Ascending aorta (tissue), 2 donors: ENCODE measurements at regions not wholly inside any gene's neighbourhood (a gene's known extent, or its start where the extent isn't known, plus 50 kb on each side); places are given as distances from the start of the nearest gene placed in this dataset.

Experiments used
- DNase-seq, 2 donors: peaks; one replicate each; pipeline ENCODE4 v3.0.0-alpha.2; 2019; ENCODE audit warnings: low spot score in 2 of 2
- H3K27ac ChIP-seq, 2 donors: fragments of 200-600 bp; sonication (generic); one replicate each; pipeline ENCODE4 v1.5.1; 2016 to 2017; ENCODE audit warnings: mild to moderate bottlenecking in 1 of 2
- H3K27me3 ChIP-seq: fragments of 200-600 bp; sonication (generic); one replicate; pipeline ENCODE4 v1.5.1; 2017
- H3K36me3 ChIP-seq, 2 donors: fragments of 200-600 bp; sonication (generic); one replicate each; pipeline ENCODE4 v1.5.1; 2016
- H3K4me1 ChIP-seq, 2 donors: fragments of 200-600 bp; sonication (generic); one replicate each; pipeline ENCODE4 v1.5.1; 2016 to 2017; ENCODE audit warnings: mild to moderate bottlenecking in 1 of 2
- H3K4me3 ChIP-seq, 2 donors: fragments of 200-600 bp; sonication (generic); one replicate each; pipeline ENCODE4 v1.5.1; 2016 to 2017; ENCODE audit warnings: mild to moderate bottlenecking in 1 of 2
- H3K9me3 ChIP-seq, 2 donors: fragments of 200-600 bp; sonication (generic); one replicate each; pipeline ENCODE4 v1.5.1; 2016
- intact Hi-C: fragments of 100-400 bp; cut with DNase I; formaldehyde crosslinking; loops from one replicate; pipeline ENCODE4 v1.15.1; 2023
- TF ChIP-seq, protein P1 (sequence below), 3 experiments: fragments of 200-600 bp in 2 of 3; fragments of 450-650 bp in 1 of 3; sonication (generic) in 2 of 3; IDR thresholded peaks; one replicate each; pipeline ENCODE4 v1.5.1; 2016 to 2019; ENCODE audit warnings: antibody characterized with exemption in 3 of 3, mild to moderate bottlenecking in 1 of 3, moderate library complexity in 1 of 3

DNA sequence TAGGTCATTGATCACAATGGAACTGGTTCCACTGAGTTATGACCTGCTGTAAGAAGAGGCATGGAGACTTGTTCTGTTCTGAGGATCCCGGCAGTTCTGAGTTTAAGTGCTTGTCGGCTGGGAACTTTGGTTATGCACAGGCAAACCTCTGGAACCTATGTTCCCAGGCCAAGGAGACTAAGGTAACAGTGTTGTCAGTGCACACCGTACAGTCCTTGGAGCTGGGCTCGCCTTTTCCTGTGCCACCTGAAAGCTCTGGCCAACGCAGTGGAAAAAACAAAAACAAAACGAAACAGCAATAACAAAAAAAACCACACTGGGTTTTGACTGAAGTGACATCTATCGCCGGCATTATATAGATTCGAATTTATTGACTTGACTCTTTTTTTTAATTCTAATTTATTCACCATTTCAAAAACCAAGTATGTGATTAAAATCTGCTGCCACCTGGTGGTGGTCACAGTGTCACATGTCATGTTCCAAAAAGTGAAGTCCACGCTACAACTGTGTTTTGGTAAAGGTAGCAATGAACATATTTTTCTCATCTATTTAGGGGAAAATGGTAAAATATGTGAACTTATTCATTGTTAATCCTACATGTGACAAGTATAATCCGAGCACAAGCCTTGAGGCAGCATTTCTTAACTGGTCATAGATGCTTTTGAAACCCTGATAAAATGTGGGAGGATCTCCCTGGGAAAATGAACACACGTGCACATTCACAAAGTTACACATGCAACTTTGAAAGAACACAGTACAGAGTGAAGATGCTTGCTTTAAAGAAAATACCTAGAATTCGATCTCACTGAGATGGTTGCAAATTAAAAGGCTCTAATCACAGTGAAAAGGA is 113.8 kb upstream of the PPP2R2D start:
- intact Hi-C loops, result no loop called here
- TF ChIP-seq, protein P1, sequence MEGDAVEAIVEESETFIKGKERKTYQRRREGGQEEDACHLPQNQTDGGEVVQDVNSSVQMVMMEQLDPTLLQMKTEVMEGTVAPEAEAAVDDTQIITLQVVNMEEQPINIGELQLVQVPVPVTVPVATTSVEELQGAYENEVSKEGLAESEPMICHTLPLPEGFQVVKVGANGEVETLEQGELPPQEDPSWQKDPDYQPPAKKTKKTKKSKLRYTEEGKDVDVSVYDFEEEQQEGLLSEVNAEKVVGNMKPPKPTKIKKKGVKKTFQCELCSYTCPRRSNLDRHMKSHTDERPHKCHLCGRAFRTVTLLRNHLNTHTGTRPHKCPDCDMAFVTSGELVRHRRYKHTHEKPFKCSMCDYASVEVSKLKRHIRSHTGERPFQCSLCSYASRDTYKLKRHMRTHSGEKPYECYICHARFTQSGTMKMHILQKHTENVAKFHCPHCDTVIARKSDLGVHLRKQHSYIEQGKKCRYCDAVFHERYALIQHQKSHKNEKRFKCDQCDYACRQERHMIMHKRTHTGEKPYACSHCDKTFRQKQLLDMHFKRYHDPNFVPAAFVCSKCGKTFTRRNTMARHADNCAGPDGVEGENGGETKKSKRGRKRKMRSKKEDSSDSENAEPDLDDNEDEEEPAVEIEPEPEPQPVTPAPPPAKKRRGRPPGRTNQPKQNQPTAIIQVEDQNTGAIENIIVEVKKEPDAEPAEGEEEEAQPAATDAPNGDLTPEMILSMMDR (IDR thresholded peaks at IDR 0.05), result peak in 2 of 3 experiments; percentile 48 to 56
- no peak overlapping the region for H3K4me3 ChIP-seq
- H3K4me1 ChIP-seq, result no peaks in the 10 kb centered on the region
- peak in 1 of 2 donors; percentile 24 for DNase-seq
- no peaks in the 10 kb centered on the region for H3K27me3 ChIP-seq
- no peaks in the 10 kb centered on the region for H3K36me3 ChIP-seq
- no peak overlapping the region for H3K27ac ChIP-seq
- no peaks in the 10 kb centered on the region for H3K9me3 ChIP-seq

GRCh38 chr10:131787961-131788360 is 112.8 kb upstream of the PPP2R2D start:
- no peaks in the 10 kb centered on the region for H3K9me3 ChIP-seq
- no peaks in the 10 kb centered on the region for H3K36me3 ChIP-seq
- TF ChIP-seq, protein P1 (IDR thresholded peaks at IDR 0.05), result no peak
- no peak overlapping the region for H3K27ac ChIP-seq
- no peaks in the 10 kb centered on the region for H3K27me3 ChIP-seq
- intact Hi-C loops, result no loop called here
- DNase-seq, result no peak
- H3K4me3 ChIP-seq, result no peak overlapping the region
- no peaks in the 10 kb centered on the region for H3K4me1 ChIP-seq

DNA sequence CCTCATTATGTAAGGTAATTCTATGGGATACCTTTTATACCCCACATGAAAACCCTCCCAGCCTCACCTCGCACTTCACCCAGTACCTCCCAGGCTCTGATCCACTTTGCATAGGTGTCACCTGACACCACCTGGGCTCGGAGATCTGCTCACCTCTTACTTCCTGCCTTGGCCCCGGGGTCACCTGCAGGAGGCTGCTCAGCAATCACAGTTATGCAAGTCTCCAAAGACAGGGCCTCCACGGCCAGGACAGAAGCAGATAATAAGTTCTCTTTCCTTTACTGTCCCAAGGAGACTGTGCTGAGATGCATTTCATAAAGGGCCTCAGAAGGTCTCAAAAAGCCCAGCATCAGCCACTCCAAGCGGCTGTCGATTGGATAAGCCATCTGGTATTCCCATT is 112.4 kb upstream of the PPP2R2D start:
- Histone ChIP-seq H3K36me3 (no peaks in the 10 kb centered on the region), H3K27me3 (no peaks in the 10 kb centered on the region), H3K4me3 (no peak overlapping the region), H3K4me1 (no peaks in the 10 kb centered on the region), H3K27ac (no peak overlapping the region), H3K9me3 (no peaks in the 10 kb centered on the region)
- intact Hi-C loops, result no loop called here
- TF ChIP-seq, protein P1 (IDR thresholded peaks at IDR 0.05), result no peak
- DNase-seq, result peak in 1 of 2 donors; percentile 39

DNA sequence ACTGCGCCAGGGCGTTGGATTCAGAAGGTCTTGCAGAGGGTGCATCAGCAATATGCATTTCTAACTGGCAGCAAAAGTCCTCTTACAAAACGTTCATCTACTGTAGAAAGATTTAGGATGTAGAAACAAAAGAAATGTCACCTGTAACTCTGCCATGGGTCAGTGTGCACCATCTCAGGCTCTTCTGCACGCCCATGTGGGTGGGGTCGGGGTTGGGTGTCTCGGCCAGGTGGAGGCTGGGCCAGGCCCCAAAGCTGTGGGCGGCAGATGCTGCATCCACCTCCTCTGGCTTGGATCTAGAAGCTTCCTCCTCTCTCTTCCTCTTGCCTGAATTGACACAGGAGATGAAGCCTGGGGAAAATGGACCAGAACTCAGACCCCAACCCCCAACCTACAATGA is 111.3 kb upstream of the PPP2R2D start:
- Histone ChIP-seq H3K27me3 (no peaks in the 10 kb centered on the region), H3K4me3 (no peak overlapping the region), H3K4me1 (no peaks in the 10 kb centered on the region), H3K9me3 (no peaks in the 10 kb centered on the region), H3K27ac (no peak overlapping the region), H3K36me3 (no peaks in the 10 kb centered on the region)
- intact Hi-C loops, result no loop called here
- TF ChIP-seq, protein P1 (IDR thresholded peaks at IDR 0.05), result no peak
- DNase-seq, result peak in 1 of 2 donors; percentile 22

DNA sequence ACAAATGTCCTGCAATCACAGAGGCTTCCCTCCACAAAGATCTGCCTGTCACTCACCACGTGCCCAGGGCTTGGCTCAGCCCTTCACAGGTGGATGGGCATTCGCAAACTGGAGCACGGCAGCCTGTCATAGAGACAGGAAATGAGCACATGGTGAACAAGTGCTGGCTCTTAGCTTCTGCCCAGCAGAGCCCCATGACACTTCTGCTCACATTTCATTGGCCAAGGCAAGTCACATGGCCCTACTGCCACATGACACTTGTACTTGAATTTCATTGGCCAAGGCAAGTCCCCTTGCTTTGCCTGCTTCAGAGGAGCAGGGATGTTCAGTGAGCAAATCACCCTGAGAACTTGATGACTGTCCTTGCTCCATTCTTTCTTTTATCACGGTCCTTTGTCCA is 110.8 kb upstream of the PPP2R2D start:
- DNase-seq, result peak in 1 of 2 donors; percentile 47

More for the DNA sequence above, 110.8 kb upstream of the PPP2R2D start:
- intact Hi-C loops, result no loop called here
- Histone ChIP-seq H3K9me3 (no peaks in the 10 kb centered on the region), H3K27ac (no peak overlapping the region), H3K36me3 (no peaks in the 10 kb centered on the region), H3K4me1 (no peaks in the 10 kb centered on the region), H3K27me3 (no peaks in the 10 kb centered on the region), H3K4me3 (no peak overlapping the region)
- TF ChIP-seq, protein P1 (IDR thresholded peaks at IDR 0.05), result no peak
